ENCODE measurements at regions not wholly inside any gene's neighbourhood (a gene's known extent, or its start where the extent isn't known, plus 50 kb on each side); places are given as distances from the start of the nearest gene placed in this dataset.
A peak's percentile ranks its signal among the peaks of the same experiment; 100 is the strongest.
"Not testable (repeated sequence)": the region's sequence is repeated elsewhere in the genome, so short reads cannot be mapped to it uniquely, and the experiment has no call there.

- not testable (repeated sequence) for H3K36me3 ChIP-seq, H3K4me1 ChIP-seq, ATAC-seq, H3K27ac ChIP-seq, H3K27me3 ChIP-seq, H3K9me3 ChIP-seq, H3K4me3 ChIP-seq
- no CpG with 5 or more reads among the region's 18 CpGs for WGBS, 2 donors (ENCODE audit: low coverage in 1 of 2)
Observed at GRCh38 chr13:18322821-18323220, 858.8 kb downstream of the TUBA3C start.

GRCh38 chr13:18319653-18320052, 862.0 kb downstream of the TUBA3C start:
- not testable (repeated sequence) for H3K36me3 ChIP-seq, ATAC-seq

GRCh38 chr13:18303240-18303813, 878.3 kb downstream of the TUBA3C start:
- 58 to 59% methylated on average over 2 to 5 of the region's 6 CpGs for WGBS, 2 donors (ENCODE audit: low coverage in 1 of 2)
- ATAC-seq, H3K9me3 ChIP-seq, H3K27ac ChIP-seq, H3K27me3 ChIP-seq, H3K36me3 ChIP-seq, H3K4me3 ChIP-seq, H3K4me1 ChIP-seq: not testable (repeated sequence)

More at GRCh38 chr13:18319653-18320052, 862.0 kb downstream of the TUBA3C start:
- H3K27ac ChIP-seq, H3K9me3 ChIP-seq, H3K4me3 ChIP-seq, H3K27me3 ChIP-seq, H3K4me1 ChIP-seq: not testable (repeated sequence)

GRCh38 chr13:18300968-18301367, 880.7 kb downstream of the TUBA3C start:
- not testable (repeated sequence) for H3K27ac ChIP-seq, H3K4me1 ChIP-seq, H3K27me3 ChIP-seq, H3K4me3 ChIP-seq, ATAC-seq, H3K36me3 ChIP-seq, H3K9me3 ChIP-seq
- 80% methylated on average over 1 of the region's 1 CpG; no CpG with 5 or more reads in 1 of the 2 donors for WGBS, 2 donors (ENCODE audit: low coverage in 1 of 2)

GRCh38 chr13:18297359-18297758, 884.3 kb downstream of the TUBA3C start:
- 52 to 53% methylated on average over 2 to 5 of the region's 48 CpGs for WGBS, 2 donors (ENCODE audit: low coverage in 1 of 2)
- not testable (repeated sequence) for H3K27ac ChIP-seq, H3K36me3 ChIP-seq, H3K4me1 ChIP-seq, H3K27me3 ChIP-seq, H3K4me3 ChIP-seq, H3K9me3 ChIP-seq
- ATAC-seq, result peak; percentile 19

GRCh38 chr13:18296617-18297016, 885.0 kb downstream of the TUBA3C start:
- H3K4me3 ChIP-seq, H3K4me1 ChIP-seq, H3K27me3 ChIP-seq, ATAC-seq, H3K36me3 ChIP-seq, H3K9me3 ChIP-seq, H3K27ac ChIP-seq: not testable (repeated sequence)
- WGBS, 2 donors (ENCODE audit: low coverage in 1 of 2), result 60 to 100% methylated on average over 1 of the region's 7 CpGs

GRCh38 chr13:18294311-18294710, 887.3 kb downstream of the TUBA3C start:
- no CpG with 5 or more reads among the region's 17 CpGs for WGBS, 2 donors (ENCODE audit: low coverage in 1 of 2)
- not testable (repeated sequence) for H3K4me3 ChIP-seq, H3K27me3 ChIP-seq, H3K36me3 ChIP-seq, H3K9me3 ChIP-seq, H3K27ac ChIP-seq, H3K4me1 ChIP-seq, ATAC-seq

GRCh38 chr13:18286848-18287247, 894.8 kb downstream of the TUBA3C start:
- ATAC-seq, result not testable (repeated sequence)
- no CpG with 5 or more reads among the region's 2 CpGs for WGBS, 2 donors (ENCODE audit: low coverage in 1 of 2)

GRCh38 chr13:18285663-18286062, 896.0 kb downstream of the TUBA3C start:
- no CpG with 5 or more reads among the region's 4 CpGs for WGBS, 2 donors (ENCODE audit: low coverage in 1 of 2)
- ATAC-seq, H3K4me3 ChIP-seq, H3K4me1 ChIP-seq, H3K27ac ChIP-seq, H3K9me3 ChIP-seq, H3K36me3 ChIP-seq, H3K27me3 ChIP-seq: not testable (repeated sequence)

More at GRCh38 chr13:18286848-18287247, 894.8 kb downstream of the TUBA3C start:
- H3K27me3 ChIP-seq, H3K4me1 ChIP-seq, H3K4me3 ChIP-seq, H3K9me3 ChIP-seq, H3K27ac ChIP-seq, H3K36me3 ChIP-seq: not testable (repeated sequence)

GRCh38 chr13:18284040-18284439, 897.6 kb downstream of the TUBA3C start:
- H3K36me3 ChIP-seq, ATAC-seq, H3K27me3 ChIP-seq, H3K9me3 ChIP-seq, H3K27ac ChIP-seq, H3K4me3 ChIP-seq, H3K4me1 ChIP-seq: not testable (repeated sequence)
- WGBS, 2 donors (ENCODE audit: low coverage in 1 of 2), result no CpG with 5 or more reads among the region's 5 CpGs

- WGBS, 2 donors (ENCODE audit: low coverage in 1 of 2), result 22 to 23% methylated on average over 1 of the region's 6 CpGs
- not testable (repeated sequence) for H3K9me3 ChIP-seq, H3K4me1 ChIP-seq, H3K27me3 ChIP-seq, ATAC-seq, H3K4me3 ChIP-seq, H3K36me3 ChIP-seq, H3K27ac ChIP-seq
Observed at GRCh38 chr13:18281829-18282597, 899.6 kb downstream of the TUBA3C start.

- not testable (repeated sequence) for H3K27me3 ChIP-seq, H3K9me3 ChIP-seq, H3K4me3 ChIP-seq, H3K4me1 ChIP-seq, ATAC-seq, H3K36me3 ChIP-seq, H3K27ac ChIP-seq
- 40 to 48% methylated on average over 1 to 3 of the region's 11 CpGs for WGBS, 2 donors (ENCODE audit: low coverage in 1 of 2)
Observed at GRCh38 chr13:18280904-18281828, 900.5 kb downstream of the TUBA3C start.

- WGBS, 2 donors (ENCODE audit: low coverage in 1 of 2), result 61 to 63% methylated on average over 3 to 4 of the region's 4 CpGs
- not testable (repeated sequence) for H3K36me3 ChIP-seq, ATAC-seq
Observed at GRCh38 chr13:18279971-18280370, 901.7 kb downstream of the TUBA3C start.

More at GRCh38 chr13:18279971-18280370, 901.7 kb downstream of the TUBA3C start:
- not testable (repeated sequence) for H3K27me3 ChIP-seq, H3K9me3 ChIP-seq, H3K4me3 ChIP-seq, H3K4me1 ChIP-seq, H3K27ac ChIP-seq

All from gastroesophageal sphincter (tissue), 4 donors.